ENCODE measurements at regions not wholly inside any gene's neighbourhood (a gene's known extent, or its start where the extent isn't known, plus 50 kb on each side); places are given as distances from the start of the nearest gene placed in this dataset.

GRCh38 chr3:6580808-6581207 is 280.1 kb upstream of the GRM7 start:
- H3K27me3 ChIP-seq = no peaks in the 10 kb centered on the region
- TF ChIP-seq EP300 (IDR thresholded peaks at IDR 0.05) (no peak), POLR2A (IDR thresholded peaks at IDR 0.05) (no peak), CTCF (IDR thresholded peaks at IDR 0.05) (no peak)
- 76 to 87% (median 78%) methylated on average over 2 of the region's 2 CpGs for WGBS, 3 donors
- H3K36me3 ChIP-seq = no peaks in the 10 kb centered on the region
- no peaks in the 10 kb centered on the region for H3K9me3 ChIP-seq
- no peak for DNase-seq
- H3K27ac ChIP-seq = no peak overlapping the region
- no peaks in the 10 kb centered on the region for H3K4me1 ChIP-seq (ENCODE audit: insufficient read depth)
- H3K4me3 ChIP-seq = no peak overlapping the region
- intact Hi-C loops (cut with DNase I) = no loop called here

- H3K27me3 ChIP-seq = no peaks in the 10 kb centered on the region
- WGBS, 3 donors = 86 to 95% (median 92%) methylated on average over 11 of the region's 11 CpGs
- no peak overlapping the region for H3K4me3 ChIP-seq
- H3K27ac ChIP-seq = no peak overlapping the region
- intact Hi-C loops (cut with DNase I) = no loop called here
- no peak for TF ChIP-seq EP300 (IDR thresholded peaks at IDR 0.05)
- no peak for DNase-seq
- no peaks in the 10 kb centered on the region for H3K36me3 ChIP-seq
- H3K4me1 ChIP-seq (ENCODE audit: insufficient read depth) = no peaks in the 10 kb centered on the region
- H3K9me3 ChIP-seq = no peaks in the 10 kb centered on the region
These were observed 275.6 kb upstream of the GRM7 start for GRCh38 chr3:6585360-6585759.

- TF ChIP-seq CTCF (IDR thresholded peaks at IDR 0.05) (no peak), POLR2A (IDR thresholded peaks at IDR 0.05) (no peak), EP300 (IDR thresholded peaks at IDR 0.05) (no peak)
- no peaks in the 10 kb centered on the region for H3K36me3 ChIP-seq
- H3K4me1 ChIP-seq (ENCODE audit: insufficient read depth) = no peaks in the 10 kb centered on the region
- H3K27ac ChIP-seq = no peak overlapping the region
- DNase-seq = no peak
- no peaks in the 10 kb centered on the region for H3K27me3 ChIP-seq
- no peak overlapping the region for H3K4me3 ChIP-seq
- no peaks in the 10 kb centered on the region for H3K9me3 ChIP-seq
- intact Hi-C loops (cut with DNase I) = no loop called here
- WGBS, 3 donors = 91 to 96% (median 93%) methylated on average over 2 of the region's 2 CpGs
These were observed 260.7 kb upstream of the GRM7 start for GRCh38 chr3:6600237-6600636.

GRCh38 chr3:6601374-6601773 is 259.5 kb upstream of the GRM7 start:
- Histone ChIP-seq H3K9me3 (no peaks in the 10 kb centered on the region), H3K27me3 (no peaks in the 10 kb centered on the region), H3K4me3 (no peak overlapping the region), H3K4me1 (ENCODE audit: insufficient read depth) (no peaks in the 10 kb centered on the region), H3K27ac (no peak overlapping the region), H3K36me3 (no peaks in the 10 kb centered on the region)
- 75 to 80% (median 77%) methylated on average over 4 of the region's 4 CpGs for WGBS, 3 donors
- DNase-seq = no peak
- intact Hi-C loops (cut with DNase I) = no loop called here
- TF ChIP-seq CTCF (IDR thresholded peaks at IDR 0.05) (no peak), POLR2A (IDR thresholded peaks at IDR 0.05) (no peak), EP300 (IDR thresholded peaks at IDR 0.05) (no peak)

GRCh38 chr3:6602329-6602728 is 258.6 kb upstream of the GRM7 start:
- H3K36me3 ChIP-seq = no peaks in the 10 kb centered on the region
- intact Hi-C loops (cut with DNase I) = no loop called here
- H3K27ac ChIP-seq = no peak overlapping the region
- no peak for DNase-seq
- no peaks in the 10 kb centered on the region for H3K4me1 ChIP-seq (ENCODE audit: insufficient read depth)
- no peak overlapping the region for H3K4me3 ChIP-seq
- H3K27me3 ChIP-seq = no peaks in the 10 kb centered on the region
- no peaks in the 10 kb centered on the region for H3K9me3 ChIP-seq
- TF ChIP-seq POLR2A (IDR thresholded peaks at IDR 0.05) (no peak), CTCF (IDR thresholded peaks at IDR 0.05) (no peak), EP300 (IDR thresholded peaks at IDR 0.05) (no peak)
